ENCODE measurements at regions not wholly inside any gene's neighbourhood (a gene's known extent, or its start where the extent isn't known, plus 50 kb on each side); places are given as distances from the start of the nearest gene placed in this dataset.

DNA sequence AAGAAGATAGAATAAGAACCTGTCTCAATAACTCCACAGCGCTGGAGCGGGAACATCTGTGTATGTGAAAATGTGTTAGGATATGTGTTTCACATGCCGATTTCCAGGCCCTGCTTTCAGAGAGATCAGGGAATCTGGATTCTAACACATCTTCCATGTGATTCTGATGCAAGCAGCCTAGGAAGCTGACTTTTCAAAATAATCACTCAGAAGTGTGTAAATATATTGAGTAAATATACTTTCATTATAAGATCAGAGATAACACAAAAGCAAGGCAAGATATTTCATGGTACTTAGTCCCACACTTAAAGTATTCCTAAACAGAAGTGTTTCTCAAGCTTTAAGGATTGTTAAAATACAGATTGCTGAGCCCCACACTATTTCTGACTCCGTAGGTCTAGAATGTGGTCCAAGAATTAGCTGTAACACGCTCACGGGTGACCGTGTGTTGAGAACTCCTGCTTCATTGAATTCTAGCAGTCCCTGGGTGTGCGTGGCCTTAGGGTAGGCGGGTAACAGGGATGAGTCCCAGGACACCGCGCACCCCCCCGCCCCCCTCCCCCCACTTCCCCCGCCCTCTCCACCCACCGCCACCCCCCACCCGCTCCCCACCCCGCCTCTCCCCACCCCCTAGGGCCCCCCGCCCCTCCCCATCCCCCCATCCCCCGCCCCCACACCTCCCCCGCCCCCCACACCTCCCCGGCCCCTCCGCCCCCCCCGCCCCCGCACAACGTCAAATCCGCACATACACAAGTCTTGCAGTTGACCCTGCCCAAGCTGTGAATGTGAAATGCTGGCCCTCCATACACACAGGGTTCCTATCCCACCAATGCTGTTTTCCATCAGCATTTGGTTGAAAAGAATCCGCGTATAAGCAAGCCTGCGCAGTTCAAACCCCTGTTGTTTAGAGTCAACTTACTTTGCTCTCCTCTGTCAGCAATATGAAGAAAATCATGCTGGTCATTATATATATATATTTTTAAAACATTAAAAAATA, 94.2 kb upstream of the SLC39A10 start:
- H3K4me3 ChIP-seq (ENCODE audit: low read depth in 1 of 2, low read length in 1 of 2): no peak overlapping the region
- no peak overlapping the region for H3K27ac ChIP-seq
- H3K27me3 ChIP-seq: no peaks in the 10 kb centered on the region
- TF ChIP-seq, protein P1, sequence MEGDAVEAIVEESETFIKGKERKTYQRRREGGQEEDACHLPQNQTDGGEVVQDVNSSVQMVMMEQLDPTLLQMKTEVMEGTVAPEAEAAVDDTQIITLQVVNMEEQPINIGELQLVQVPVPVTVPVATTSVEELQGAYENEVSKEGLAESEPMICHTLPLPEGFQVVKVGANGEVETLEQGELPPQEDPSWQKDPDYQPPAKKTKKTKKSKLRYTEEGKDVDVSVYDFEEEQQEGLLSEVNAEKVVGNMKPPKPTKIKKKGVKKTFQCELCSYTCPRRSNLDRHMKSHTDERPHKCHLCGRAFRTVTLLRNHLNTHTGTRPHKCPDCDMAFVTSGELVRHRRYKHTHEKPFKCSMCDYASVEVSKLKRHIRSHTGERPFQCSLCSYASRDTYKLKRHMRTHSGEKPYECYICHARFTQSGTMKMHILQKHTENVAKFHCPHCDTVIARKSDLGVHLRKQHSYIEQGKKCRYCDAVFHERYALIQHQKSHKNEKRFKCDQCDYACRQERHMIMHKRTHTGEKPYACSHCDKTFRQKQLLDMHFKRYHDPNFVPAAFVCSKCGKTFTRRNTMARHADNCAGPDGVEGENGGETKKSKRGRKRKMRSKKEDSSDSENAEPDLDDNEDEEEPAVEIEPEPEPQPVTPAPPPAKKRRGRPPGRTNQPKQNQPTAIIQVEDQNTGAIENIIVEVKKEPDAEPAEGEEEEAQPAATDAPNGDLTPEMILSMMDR (IDR thresholded peaks at IDR 0.05): no peak
- H3K9me3 ChIP-seq: no peaks in the 10 kb centered on the region
- H3K36me3 ChIP-seq: no peaks in the 10 kb centered on the region
- peaks cover 3 to 12% of the 10 kb centered on the region in 2 experiments for H3K4me1 ChIP-seq (ENCODE audit: control insufficient read depth in 1 of 2, insufficient read depth in 1 of 2, low read depth in 1 of 2, low read length in 1 of 2)

DNA sequence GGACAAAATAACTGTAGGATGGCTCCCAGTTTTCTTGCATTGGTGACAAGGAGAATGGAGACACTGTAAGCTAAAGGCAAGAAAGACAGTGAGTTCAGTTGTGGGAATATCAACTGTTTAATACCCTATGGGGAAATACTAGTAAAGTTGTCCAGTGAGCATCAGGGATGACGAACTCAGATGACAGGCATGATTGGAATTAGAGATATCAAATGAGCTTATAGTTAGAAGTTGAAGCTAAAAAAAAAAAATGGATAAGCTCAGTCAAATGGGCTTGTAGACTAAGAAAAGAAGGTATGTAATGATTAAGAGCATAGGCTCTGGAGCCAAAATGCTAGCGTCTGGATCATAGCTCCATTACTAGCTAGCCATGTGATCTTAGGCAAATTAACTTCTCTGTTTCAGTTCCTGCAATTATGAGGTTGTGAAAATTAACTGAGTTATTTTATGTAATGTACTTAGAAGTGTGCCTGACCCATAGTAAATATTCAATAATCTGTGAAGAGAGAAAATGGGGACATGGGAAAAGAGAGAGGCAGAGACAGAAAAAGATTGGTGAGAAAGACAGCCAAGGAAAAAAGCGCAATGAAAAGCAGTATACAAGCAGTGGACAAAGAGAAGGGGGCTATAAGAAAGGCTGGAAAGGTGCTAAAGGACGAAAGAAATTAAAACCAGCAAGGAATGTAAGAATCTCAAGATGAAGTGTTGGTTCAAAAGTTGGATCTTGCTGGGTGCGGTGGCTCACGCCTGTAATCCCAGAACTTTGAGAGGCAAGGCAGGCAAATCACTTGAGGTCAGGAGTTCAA, 95.7 kb upstream of the SLC39A10 start:
- Histone ChIP-seq H3K36me3 (no peaks in the 10 kb centered on the region), H3K9me3 (no peaks in the 10 kb centered on the region), H3K4me1 (ENCODE audit: control insufficient read depth in 1 of 2, insufficient read depth in 1 of 2, low read depth in 1 of 2, low read length in 1 of 2) (peaks cover 3 to 12% of the 10 kb centered on the region in 2 experiments), H3K27ac (no peak overlapping the region), H3K4me3 (ENCODE audit: low read depth in 1 of 2, low read length in 1 of 2) (no peak overlapping the region), H3K27me3 (no peaks in the 10 kb centered on the region)
- TF ChIP-seq, protein P1 (IDR thresholded peaks at IDR 0.05): no peak

DNA sequence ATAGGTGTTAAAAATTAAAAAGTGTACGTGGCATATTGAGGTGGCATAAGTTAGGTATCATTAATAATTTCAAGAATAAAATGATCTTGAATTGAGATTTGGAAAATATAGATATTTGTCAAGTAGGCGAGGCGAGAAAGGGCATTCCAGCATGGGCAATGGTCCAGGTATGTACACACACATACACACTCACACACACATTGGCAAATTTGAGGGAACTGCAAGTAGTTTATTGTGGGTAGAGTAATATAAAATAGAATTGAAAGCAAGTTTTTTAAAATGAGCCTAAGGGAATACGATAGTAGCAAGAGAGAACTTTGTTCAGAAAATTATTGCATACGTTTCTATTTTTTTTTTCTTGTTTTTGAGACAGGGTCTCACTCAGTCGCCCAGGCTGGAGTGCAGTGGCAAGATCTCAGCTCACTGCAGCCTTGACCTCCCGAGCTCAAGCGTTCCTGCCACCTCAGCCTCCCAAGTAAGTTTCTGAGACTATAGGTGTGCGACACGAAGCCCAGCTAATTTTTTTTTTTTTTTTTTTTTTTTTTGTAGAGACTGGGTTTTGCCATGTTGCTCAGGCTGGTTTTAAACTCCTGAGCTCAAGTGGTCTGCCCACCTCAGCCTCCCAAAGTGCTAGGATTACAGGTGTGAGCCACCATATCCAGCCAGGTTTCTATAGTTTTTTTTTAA, 96.7 kb upstream of the SLC39A10 start:
- Histone ChIP-seq H3K27me3 (no peaks in the 10 kb centered on the region), H3K4me1 (ENCODE audit: control insufficient read depth in 1 of 2, insufficient read depth in 1 of 2, low read depth in 1 of 2, low read length in 1 of 2) (peaks cover 3 to 12% of the 10 kb centered on the region in 2 experiments), H3K27ac (no peak overlapping the region), H3K9me3 (no peaks in the 10 kb centered on the region), H3K4me3 (ENCODE audit: low read depth in 1 of 2, low read length in 1 of 2) (no peak overlapping the region), H3K36me3 (no peaks in the 10 kb centered on the region)
- TF ChIP-seq, protein P1 (IDR thresholded peaks at IDR 0.05): no peak

DNA sequence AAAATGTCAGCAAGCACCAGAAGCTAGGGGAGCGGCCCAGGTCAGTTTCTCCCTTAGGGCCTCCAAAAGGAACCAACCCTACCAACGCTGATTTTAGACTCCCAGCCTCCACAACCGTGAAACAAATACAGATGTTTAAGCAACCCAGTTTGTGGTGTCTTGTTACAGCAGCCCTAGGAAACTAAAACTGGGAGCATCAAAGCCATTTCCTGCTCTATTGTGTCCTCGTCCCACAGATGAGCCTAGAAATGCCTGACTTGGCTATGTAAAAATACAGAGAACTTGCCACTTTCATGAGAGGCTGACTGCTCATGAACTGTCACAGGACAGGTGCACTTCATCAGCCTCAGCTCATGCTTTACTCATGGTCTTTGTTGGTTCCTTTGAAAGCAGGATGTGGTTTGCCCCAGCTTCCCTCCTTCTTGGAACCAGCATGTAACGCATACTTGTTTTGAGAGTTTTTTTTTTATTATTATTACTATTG, 97.6 kb upstream of the SLC39A10 start:
- no peaks in the 10 kb centered on the region for H3K36me3 ChIP-seq
- no peaks in the 10 kb centered on the region for H3K27me3 ChIP-seq
- TF ChIP-seq, protein P1 (IDR thresholded peaks at IDR 0.05): no peak
- H3K4me3 ChIP-seq (ENCODE audit: low read depth in 1 of 2, low read length in 1 of 2): no peak overlapping the region
- H3K9me3 ChIP-seq: no peaks in the 10 kb centered on the region
- no peak overlapping the region for H3K27ac ChIP-seq
- peaks cover 3 to 12% of the 10 kb centered on the region in 2 experiments for H3K4me1 ChIP-seq (ENCODE audit: control insufficient read depth in 1 of 2, insufficient read depth in 1 of 2, low read depth in 1 of 2, low read length in 1 of 2)

DNA sequence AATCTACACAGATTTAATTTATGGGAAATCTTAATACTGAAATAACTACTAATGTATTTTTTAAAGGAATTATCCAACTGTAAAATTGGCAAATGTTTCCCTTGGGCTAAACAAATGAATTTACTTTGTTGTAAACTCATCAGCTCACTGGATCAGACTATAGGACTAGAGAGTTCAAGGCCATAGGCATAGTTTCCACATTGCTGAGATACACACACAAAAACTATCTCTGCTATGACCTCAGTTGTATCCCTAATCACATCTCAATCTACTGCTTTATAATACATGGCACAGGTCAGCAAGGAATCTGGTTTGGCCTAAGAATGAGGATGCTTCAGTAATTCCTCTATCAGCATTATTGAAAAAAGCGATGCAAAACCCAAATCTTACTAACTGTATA, 101.1 kb upstream of the SLC39A10 start:
- no peaks in the 10 kb centered on the region for H3K9me3 ChIP-seq
- H3K36me3 ChIP-seq: no peaks in the 10 kb centered on the region
- H3K27me3 ChIP-seq: no peaks in the 10 kb centered on the region
- TF ChIP-seq, protein P1 (IDR thresholded peaks at IDR 0.05): no peak
- H3K4me1 ChIP-seq (ENCODE audit: control insufficient read depth in 1 of 2, insufficient read depth in 1 of 2, low read depth in 1 of 2, low read length in 1 of 2): peaks cover 3 to 9% of the 10 kb centered on the region in 2 experiments
- H3K27ac ChIP-seq: no peak overlapping the region
- no peak overlapping the region for H3K4me3 ChIP-seq (ENCODE audit: low read depth in 1 of 2, low read length in 1 of 2)
